HG02623 (cell line): ENCODE measurements at regions not wholly inside any gene's neighbourhood (a gene's known extent, or its start where the extent isn't known, plus 50 kb on each side); places are given as distances from the start of the nearest gene placed in this dataset.
"Not testable (repeated sequence)": the region's sequence is repeated elsewhere in the genome, so short reads cannot be mapped to it uniquely, and the experiment has no call there.

Experiments used
- ATAC-seq: cut with Tn5 transposase; IDR thresholded peaks from one replicate; pipeline ENCODE4 v1.9.1; 2021; ENCODE audit warnings: moderate library complexity; ENCODE audit not compliant: unreplicated experiment

- ATAC-seq: no peak
Observed at GRCh38 chr10:57621466-57621865, 646.2 kb downstream of the IPMK start.

- no peak for ATAC-seq
Observed at GRCh38 chr10:57605948-57606485, 661.7 kb downstream of the IPMK start.

- no peak for ATAC-seq
Observed at GRCh38 chr10:57599440-57599839, 668.3 kb downstream of the IPMK start.

- ATAC-seq: no peak
Observed at GRCh38 chr10:57593983-57594573, 673.6 kb downstream of the IPMK start.

GRCh38 chr10:57579926-57580325, 687.8 kb downstream of the IPMK start:
- peak; percentile 78 for ATAC-seq

- ATAC-seq: no peak
Observed at GRCh38 chr10:57562211-57562610, 705.5 kb downstream of the IPMK start.

GRCh38 chr10:57551774-57552173, 715.9 kb downstream of the IPMK start:
- ATAC-seq: not testable (repeated sequence)

GRCh38 chr10:57535306-57535705, 732.4 kb downstream of the IPMK start:
- ATAC-seq: no peak

GRCh38 chr10:57513637-57514036, 754.1 kb downstream of the IPMK start:
- no peak for ATAC-seq

GRCh38 chr10:57507788-57508187, 759.9 kb downstream of the IPMK start:
- no peak for ATAC-seq

GRCh38 chr10:57506414-57507094, 761.1 kb downstream of the IPMK start:
- ATAC-seq: no peak

GRCh38 chr10:57494486-57494885, 773.2 kb downstream of the IPMK start:
- no peak for ATAC-seq

GRCh38 chr10:57482259-57482658, 785.4 kb downstream of the IPMK start:
- no peak for ATAC-seq

- ATAC-seq: no peak
Observed at GRCh38 chr10:57472823-57473619, 794.7 kb downstream of the IPMK start.

GRCh38 chr10:57468894-57469432, 798.7 kb downstream of the IPMK start:
- no peak for ATAC-seq

- ATAC-seq: no peak
Observed at GRCh38 chr10:57465155-57465554, 802.5 kb downstream of the IPMK start.

- ATAC-seq: no peak
Observed at GRCh38 chr10:57460540-57460939, 807.2 kb downstream of the IPMK start.

- no peak for ATAC-seq
Observed at GRCh38 chr10:57457972-57458512, 809.7 kb downstream of the IPMK start.

GRCh38 chr10:57430376-57430775, 837.3 kb downstream of the IPMK start:
- ATAC-seq: no peak

GRCh38 chr10:57420881-57421280, 846.8 kb downstream of the IPMK start:
- ATAC-seq: no peak

GRCh38 chr10:57418476-57418875, 849.2 kb downstream of the IPMK start:
- no peak for ATAC-seq
